ENCODE measurements at regions not wholly inside any gene's neighbourhood (a gene's known extent, or its start where the extent isn't known, plus 50 kb on each side); places are given as distances from the start of the nearest gene placed in this dataset.

- no peak for DNase-seq
Observed at GRCh38 chr3:182092662-182093262, 381.0 kb downstream of the SOX2 start.

- no peak for DNase-seq
Observed at GRCh38 chr3:182094321-182094720, 382.6 kb downstream of the SOX2 start.

- no peak for DNase-seq
Observed at GRCh38 chr3:182104881-182105280, 393.2 kb downstream of the SOX2 start.

GRCh38 chr3:182105875-182106274 is 394.1 kb downstream of the SOX2 start:
- no peak for DNase-seq

GRCh38 chr3:182108371-182108770 is 396.6 kb downstream of the SOX2 start:
- no peak for DNase-seq

- DNase-seq, result no peak
Observed at GRCh38 chr3:182111967-182112366, 400.2 kb downstream of the SOX2 start.

- no peak for DNase-seq
Observed at GRCh38 chr3:182115328-182116015, 403.7 kb downstream of the SOX2 start.

- DNase-seq, result no peak
Observed at GRCh38 chr3:182116386-182116785, 404.7 kb downstream of the SOX2 start.

- no peak for DNase-seq
Observed at GRCh38 chr3:182117131-182117530, 405.4 kb downstream of the SOX2 start.

- DNase-seq, result no peak
Observed at GRCh38 chr3:182117583-182117982, 405.9 kb downstream of the SOX2 start.

- DNase-seq, result no peak
Observed at GRCh38 chr3:182118066-182118465, 406.3 kb downstream of the SOX2 start.

GRCh38 chr3:182121401-182121800 is 409.7 kb downstream of the SOX2 start:
- no peak for DNase-seq

GRCh38 chr3:182122779-182123178 is 411.1 kb downstream of the SOX2 start:
- DNase-seq, result no peak

- DNase-seq, result no peak
Observed at GRCh38 chr3:182124187-182124586, 412.5 kb downstream of the SOX2 start.

GRCh38 chr3:182124716-182125115 is 413.0 kb downstream of the SOX2 start:
- no peak for DNase-seq

- no peak for DNase-seq
Observed at GRCh38 chr3:182129740-182130139, 418.0 kb downstream of the SOX2 start.

- no peak for DNase-seq
Observed at GRCh38 chr3:182133752-182134151, 422.0 kb downstream of the SOX2 start.

GRCh38 chr3:182135056-182135455 is 423.3 kb downstream of the SOX2 start:
- DNase-seq, result no peak

- no peak for DNase-seq
Observed at GRCh38 chr3:182136008-182136910, 424.5 kb downstream of the SOX2 start.

GRCh38 chr3:182138393-182138792 is 426.7 kb downstream of the SOX2 start:
- no peak for DNase-seq

GRCh38 chr3:182139627-182140357 is 428.1 kb downstream of the SOX2 start:
- DNase-seq, result no peak

GRCh38 chr3:182142928-182143327 is 431.2 kb downstream of the SOX2 start:
- DNase-seq, result no peak

GRCh38 chr3:182143903-182144302 is 432.2 kb downstream of the SOX2 start:
- DNase-seq, result no peak
